SK-N-SH (cell line): ENCODE measurements at regions not wholly inside any gene's neighbourhood (a gene's known extent, or its start where the extent isn't known, plus 50 kb on each side); places are given as distances from the start of the nearest gene placed in this dataset.

Experiments
- CTCF ChIA-PET: fragments of 300-600, 350-600 bp; formaldehyde crosslinking; extraction: SDS; loops from one replicate; lab custom pipeline; 2021; lab: Yijun Ruan, JAX
- POLR2A ChIA-PET: fragments of 350-600 bp; sonication (Branson Sonifier 250); formaldehyde crosslinking; extraction: SDS; loops from one replicate; lab custom pipeline; 2020; ENCODE audit warnings: antibody characterized with exemption, inconsistent platforms; lab: Yijun Ruan, JAX
- DNase-seq: peaks from one replicate; pipeline ENCODE4 v3.0.0; 2012
- H2AFZ ChIP-seq: fragments of 200-600 bp; sonication (generic); 2 replicates; pipeline ENCODE4 v1.8.1; 2016; ENCODE audit warnings: antibody characterized with exemption, mild to moderate bottlenecking, low read depth
- H3F3A ChIP-seq: fragments of 200-600 bp; sonication (generic); replicated peaks from 2 replicates; pipeline ENCODE3; 2016; ENCODE audit warnings: antibody characterized with exemption, mild to moderate bottlenecking; ENCODE audit not compliant: insufficient read depth
- H3K27ac ChIP-seq, 2 experiments: fragments of 200-500 bp in 1 of 2; fragments of 200-600 bp in 1 of 2; sonication (Bioruptor generic) in 1 of 2; sonication (generic), shearing (Covaris generic) in 1 of 2; 2 replicates each; pipeline versions ENCODE4 v1.5.1 to v1.6.1; 2014 to 2016; ENCODE audit warnings: low read depth in 2 of 2, inconsistent platforms in 1 of 2, low read length in 1 of 2, mild to moderate bottlenecking in 1 of 2, mixed read lengths in 1 of 2
- H3K27me3 ChIP-seq: fragments of 200-600 bp; sonication (generic), shearing (Covaris generic); 2 replicates; pipeline ENCODE4 v1.6.1; 2016; ENCODE audit warnings: mixed run types; ENCODE audit not compliant: insufficient read depth
- H3K36me3 ChIP-seq, 2 experiments: fragments of 200-500 bp in 1 of 2; fragments of 200-600 bp in 1 of 2; sonication (Bioruptor generic) in 1 of 2; sonication (generic) in 1 of 2; replicated peaks in 1 of 2; 2 replicates each; pipeline versions ENCODE3 to v1.5.1; 2014 to 2016; ENCODE audit warnings: low read length in 1 of 2, mild to moderate bottlenecking in 1 of 2; ENCODE audit not compliant: insufficient read depth in 2 of 2, control insufficient read depth in 1 of 2
- H3K4me1 ChIP-seq, 2 experiments: fragments of 200-500 bp in 1 of 2; fragments of 200-600 bp in 1 of 2; sonication (Bioruptor generic) in 1 of 2; sonication (generic), shearing (Covaris generic) in 1 of 2; 2 replicates each; pipeline versions ENCODE4 v1.5.1 to v1.6.1; 2014 to 2016; ENCODE audit warnings: low read depth in 1 of 2, low read length in 1 of 2, mixed run types in 1 of 2; ENCODE audit not compliant: insufficient read depth in 2 of 2, control insufficient read depth in 1 of 2
- H3K4me2 ChIP-seq: fragments of 200-600 bp; sonication (generic), shearing (Covaris generic); 2 replicates; pipeline ENCODE4 v1.6.1; 2017; ENCODE audit warnings: mixed run types
- H3K4me3 ChIP-seq, 2 experiments: fragments of 200-500 bp in 1 of 2; fragments of 200-600 bp in 1 of 2; sonication (Bioruptor generic) in 1 of 2; sonication (generic), shearing (Covaris generic) in 1 of 2; 2 replicates each; pipeline versions ENCODE4 v1.5.1 to v1.8.1; 2014 to 2016; ENCODE audit warnings: low read depth in 2 of 2, inconsistent platforms in 1 of 2, low read length in 1 of 2, mild to moderate bottlenecking in 1 of 2, mixed read lengths in 1 of 2, moderate library complexity in 1 of 2
- H3K79me2 ChIP-seq: fragments of 200-600 bp; sonication (generic); 2 replicates; pipeline ENCODE4 v1.8.1; 2017; ENCODE audit warnings: mild to moderate bottlenecking; ENCODE audit not compliant: insufficient read depth
- H3K9ac ChIP-seq: fragments of 200-600 bp; sonication (generic); 2 replicates; pipeline ENCODE4 v1.6.1; 2017; ENCODE audit warnings: mixed run types
- H3K9me2 ChIP-seq: fragments of 200-600 bp; sonication (generic); 2 replicates; pipeline ENCODE4 v1.6.1; 2017; ENCODE audit warnings: mixed run types
- H3K9me3 ChIP-seq: fragments of 200-600 bp; sonication (generic); 2 replicates; pipeline ENCODE4 v1.6.1; 2017; ENCODE audit warnings: mixed run types, mild to moderate bottlenecking, moderate library complexity
- H4K20me1 ChIP-seq: fragments of 200-600 bp; sonication (generic); 2 replicates; pipeline ENCODE4 v1.6.1; 2017; ENCODE audit warnings: mild to moderate bottlenecking, mixed run types; ENCODE audit not compliant: insufficient read depth
- EZH2phosphoT487 ChIP-seq: fragments of 200-600 bp; sonication (generic); IDR thresholded peaks from 2 replicates; pipeline ENCODE4 v1.6.1; 2017; ENCODE audit warnings: low read depth, mixed run types, mild to moderate bottlenecking, antibody characterized with exemption, moderate library complexity, borderline replicate concordance
- FOSL2 ChIP-seq: IDR thresholded peaks from 2 replicates; pipeline ENCODE4 v1.4.0; 2012; ENCODE audit warnings: low read depth, mild to moderate bottlenecking, moderate library complexity, borderline replicate concordance
- FOXJ3 ChIP-seq: sonication (generic); formaldehyde crosslinking; IDR thresholded peaks from 2 replicates; pipeline ENCODE4 v1.5.1; 2020; ENCODE audit warnings: mild to moderate bottlenecking, missing genetic modification reagents
- FOXM1 ChIP-seq: IDR thresholded peaks from 2 replicates; pipeline ENCODE4 v1.4.0; 2012; ENCODE audit warnings: low read depth, mild to moderate bottlenecking
- MEF2A ChIP-seq: IDR thresholded peaks from 2 replicates; pipeline ENCODE4 v1.4.0; 2012; ENCODE audit warnings: low read depth, borderline replicate concordance
- NFIC ChIP-seq: IDR thresholded peaks from 2 replicates; pipeline ENCODE4 v1.4.0; 2012; ENCODE audit warnings: borderline replicate concordance
- POLR2AphosphoS5 ChIP-seq: IDR thresholded peaks from 2 replicates; pipeline ENCODE4 v1.6.1; 2012; ENCODE audit warnings: low read depth, low read length
- RCOR1 ChIP-seq: fragments of 150-350 bp; IDR thresholded peaks from 2 replicates; pipeline ENCODE4 v1.6.1; 2017; ENCODE audit warnings: antibody characterized with exemption, low read length
- RFX5 ChIP-seq: IDR thresholded peaks from 2 replicates; pipeline ENCODE4 v1.6.1; 2012; ENCODE audit warnings: mild to moderate bottlenecking, improper control_type of control experiment, low read length
- RXRA ChIP-seq: IDR thresholded peaks from 2 replicates; pipeline ENCODE4 v1.4.0; 2012; ENCODE audit warnings: low read depth, mild to moderate bottlenecking, borderline replicate concordance
- SIN3A ChIP-seq: IDR thresholded peaks from 2 replicates; pipeline ENCODE4 v1.6.1; 2012; ENCODE audit warnings: low read depth, mild to moderate bottlenecking, low read length, moderate library complexity, borderline replicate concordance
- SMC3 ChIP-seq: IDR thresholded peaks from 2 replicates; pipeline ENCODE4 v1.6.1; 2012; ENCODE audit warnings: low read depth, low read length, improper control_type of control experiment
- TAF1 ChIP-seq: IDR thresholded peaks from 2 replicates; pipeline ENCODE4 v1.6.1; 2012; ENCODE audit warnings: low read depth, mild to moderate bottlenecking, low read length, moderate library complexity, borderline replicate concordance
- TEAD4 ChIP-seq: IDR thresholded peaks from 2 replicates; pipeline ENCODE4 v1.4.0; 2012; ENCODE audit warnings: mild to moderate bottlenecking, borderline replicate concordance; ENCODE audit not compliant: insufficient read depth
- USF2 ChIP-seq: fragments of 150-350 bp; IDR thresholded peaks from 2 replicates; pipeline ENCODE4 v1.6.1; 2017; ENCODE audit warnings: antibody characterized with exemption, low read length, low read depth, borderline replicate concordance
- YY1 ChIP-seq: IDR thresholded peaks from 2 replicates; pipeline ENCODE4 v1.4.0; 2012; ENCODE audit warnings: low read depth, mild to moderate bottlenecking
- ZBTB33 ChIP-seq: IDR thresholded peaks from 2 replicates; pipeline ENCODE4 v1.4.0; 2012; ENCODE audit warnings: low read depth, borderline replicate concordance
- WGBS: methylation state at CpG from one replicate; pipeline ENCODE4 v1.1.6; 2017; ENCODE audit warnings: low lambda C conversion rate; 5-methylcytosine and 5-hydroxymethylcytosine counted together

- no peak overlapping the region for H3K9ac ChIP-seq
- no peaks in the 10 kb centered on the region for H3F3A ChIP-seq
- no peak overlapping the region for H3K4me3 ChIP-seq
- H3K27me3 ChIP-seq = no peaks in the 10 kb centered on the region
- 12% methylated on average over 12 of the region's 20 CpGs for WGBS
- H3K4me1 ChIP-seq = peaks cover 6 to 48% of the 10 kb centered on the region in 2 experiments; a peak in 2 of 4 replicates
- DNase-seq = peak; percentile 82
- no peaks in the 10 kb centered on the region for H3K79me2 ChIP-seq
- H3K4me2 ChIP-seq = no peak overlapping the region
- ChIA-PET CTCF (interaction anchor here (0.8 to 2.3 kb wide), 4 partner anchors 14 to 84 kb away, joined by 3 to 9 read pairs (median 5); no protein-coding TSS in a partner anchor), POLR2A (no interaction called here)
- H2AFZ ChIP-seq = no peak overlapping the region
- H4K20me1 ChIP-seq = no peaks in the 10 kb centered on the region
- TF ChIP-seq FOSL2 (no peak), YY1 (no peak), RXRA (no peak), RCOR1 (no peak), FOXM1 (no peak), TEAD4 (no peak), USF2 (no peak), ZBTB33 (no peak)
- no peaks in the 10 kb centered on the region for H3K36me3 ChIP-seq
- no peaks in the 10 kb centered on the region for H3K9me3 ChIP-seq
- H3K9me2 ChIP-seq = no peaks in the 10 kb centered on the region
- H3K27ac ChIP-seq = peak overlapping the region in 1 of 2 experiments; percentile 17; a peak in 1 of 4 replicates
Observed at GRCh38 chr9:135328485-135329417, 150.8 kb upstream of the PPP1R26 start.

- Histone ChIP-seq H3K27me3 (no peaks in the 10 kb centered on the region), H3K79me2 (no peaks in the 10 kb centered on the region), H3K36me3 (no peaks in the 10 kb centered on the region), H3K9me2 (no peaks in the 10 kb centered on the region), H3K9ac (no peak overlapping the region), H3F3A (no peaks in the 10 kb centered on the region), H2AFZ (no peak overlapping the region), H3K4me1 (peaks cover 6 to 48% of the 10 kb centered on the region in 2 experiments; a peak in 2 of 4 replicates), H3K4me3 (no peak overlapping the region), H3K9me3 (no peaks in the 10 kb centered on the region), H3K4me2 (no peak overlapping the region), H3K27ac (peak overlapping the region in 1 of 2 experiments; percentile 39; a peak in 1 of 4 replicates), H4K20me1 (no peaks in the 10 kb centered on the region)
- WGBS = 33% methylated on average over 10 of the region's 21 CpGs
- CTCF ChIA-PET = interaction anchor here (0.8 to 1.9 kb wide), 4 partner anchors 21 to 242 kb away, joined by 3 to 7 read pairs (median 4); partner anchors contain the start of gene OLFM1
- POLR2A ChIA-PET = no interaction called here
- TF ChIP-seq POLR2AphosphoS5 (no peak), EZH2phosphoT487 (no peak), TEAD4 (no peak), USF2 (no peak), MEF2A (no peak), YY1 (no peak), TAF1 (no peak), FOXJ3 (CRISPR knock-in tag) (no peak), NFIC (no peak), SMC3 (no peak), SIN3A (no peak), RFX5 (no peak), RCOR1 (no peak)
- DNase-seq = peak; percentile 38
Observed at GRCh38 chr9:135329571-135330306, 149.8 kb upstream of the PPP1R26 start.
